Adrenal gland (tissue), 9 donors: ENCODE measurements at regions not wholly inside any gene's neighbourhood (a gene's known extent, or its start where the extent isn't known, plus 50 kb on each side); places are given as distances from the start of the nearest gene placed in this dataset.
A peak's percentile ranks its signal among the peaks of the same experiment; 100 is the strongest.

Experiments
- DNase-seq, 7 donors: peaks; one replicate each; pipeline ENCODE4 v3.0.0-alpha.2; 2019 to 2020
- H3K27ac ChIP-seq, 5 donors: fragments of 200-600 bp; sonication (generic) in 4 of 5; 1 replicate in 3 of 5; 2 replicates in 2 of 5; pipeline versions ENCODE4 v1.5.1 to v1.8.0; 2016 to 2020; ENCODE audit warnings: mild to moderate bottlenecking in 1 of 5
- H3K27me3 ChIP-seq: fragments of 200-600 bp; 2 replicates; pipeline ENCODE4 v1.8.0; 2021
- H3K36me3 ChIP-seq, 2 donors: fragments of 200-600 bp; replicated peaks in 1 of 2; 1 replicate in 1 of 2; 2 replicates in 1 of 2; pipeline versions ENCODE4 v1.5.1 to v1.8.0; 2018 to 2022
- H3K4me1 ChIP-seq, 2 donors: fragments of 200-600 bp; replicated peaks in 1 of 2; 1 replicate in 1 of 2; 2 replicates in 1 of 2; pipeline versions ENCODE4 v1.5.1 to v1.8.0; 2018 to 2021
- H3K4me3 ChIP-seq, 4 donors: fragments of 200-600 bp; sonication (generic) in 3 of 4; one replicate each; pipeline ENCODE4 v1.5.1; 2016 to 2018
- H3K9me3 ChIP-seq, 3 donors: fragments of 200-600 bp; sonication (generic) in 1 of 3; replicated peaks in 1 of 3; 1 replicate in 2 of 3; 2 replicates in 1 of 3; pipeline versions ENCODE4 v1.5.1 to v1.8.0; 2016 to 2021
- POLR2A ChIP-seq, 2 donors: fragments of 450-650 bp; IDR thresholded peaks; one replicate each; pipeline ENCODE4 v1.6.1; 2017; ENCODE audit warnings: antibody characterized with exemption in 2 of 2, mild to moderate bottlenecking in 2 of 2, moderate library complexity in 1 of 2
- WGBS, 4 donors: extraction: QIAGEN DNeasy Blood & Tissue Kit in 2 of 4; methylation state at CpG; one replicate each; pipeline versions ENCODE4 v1.1.5 to v1.1.7; 2013 to 2017; 5-methylcytosine and 5-hydroxymethylcytosine counted together
- intact Hi-C, 2 donors: fragments of 100-400 bp; cut with DNase I; formaldehyde crosslinking; loops; one replicate each; pipeline versions ENCODE4 v1.14.1 to v1.15.0; 2022 to 2023
- TF ChIP-seq, protein P1 (sequence below), 6 experiments: fragments of 450-650 bp in 4 of 6; fragments of 200-600 bp in 2 of 6; sonication (generic) in 1 of 6; IDR thresholded peaks; 1 replicate in 5 of 6; 2 replicates in 1 of 6; pipeline versions ENCODE4 v1.5.1 to v1.8.0; 2016 to 2021; ENCODE audit warnings: antibody characterized with exemption in 6 of 6, mild to moderate bottlenecking in 2 of 6, moderate library complexity in 1 of 6
- donor health status: healthy with polysubstance abuse.
- donor health status: Bipolar disorder and iron deficiency.
- donor health status: DM: yes; HTN: yes; CAD: no.
- donor health status: DM: no; HTN: no; CAD: no.
- donor health status: DM: no; HTN: no; CAD: no.

DNA sequence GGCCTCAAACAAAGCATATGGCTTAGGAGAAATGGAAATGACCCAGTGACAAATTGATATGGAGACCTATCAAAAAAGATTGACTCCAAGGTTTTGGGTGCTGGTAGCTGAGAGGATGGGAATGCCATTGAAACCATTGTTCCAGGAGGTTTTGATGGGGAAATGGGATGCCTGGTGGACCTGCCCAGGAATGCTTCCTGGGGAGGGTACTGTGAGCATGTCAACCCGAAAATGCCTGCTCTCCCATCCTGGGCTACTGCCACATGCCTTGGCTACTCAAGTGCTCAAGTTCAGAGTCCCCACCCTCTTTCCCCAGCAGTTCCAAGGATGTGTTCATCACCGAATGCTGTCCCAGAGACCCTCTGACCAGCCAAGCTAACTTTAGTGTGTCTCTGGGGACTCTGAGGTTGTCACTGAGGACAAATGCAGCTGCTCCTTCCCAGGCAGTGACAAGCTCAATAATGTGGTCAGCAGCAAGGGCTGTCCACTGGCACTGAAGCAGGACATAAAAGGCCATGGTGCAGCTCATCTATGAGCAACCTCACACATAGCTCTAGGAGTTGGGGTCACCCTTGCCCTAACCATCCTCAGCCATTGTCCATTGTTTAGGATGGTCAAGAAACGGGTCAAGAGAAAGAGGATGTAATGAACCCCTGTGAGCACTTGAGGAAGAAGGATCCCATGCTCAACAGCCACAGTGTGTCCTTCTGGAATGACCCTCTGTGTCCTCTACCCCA lies 83.7 kb downstream of the TRIM29 start:
- WGBS, 4 donors = 55 to 78% (median 74%) methylated on average over 1 to 3 of the region's 3 CpGs
- peaks cover 2% of the 10 kb centered on the region for H3K27me3 ChIP-seq
- intact Hi-C loops = no loop called here
- no peaks in the 10 kb centered on the region for H3K36me3 ChIP-seq
- TF ChIP-seq, protein P1, sequence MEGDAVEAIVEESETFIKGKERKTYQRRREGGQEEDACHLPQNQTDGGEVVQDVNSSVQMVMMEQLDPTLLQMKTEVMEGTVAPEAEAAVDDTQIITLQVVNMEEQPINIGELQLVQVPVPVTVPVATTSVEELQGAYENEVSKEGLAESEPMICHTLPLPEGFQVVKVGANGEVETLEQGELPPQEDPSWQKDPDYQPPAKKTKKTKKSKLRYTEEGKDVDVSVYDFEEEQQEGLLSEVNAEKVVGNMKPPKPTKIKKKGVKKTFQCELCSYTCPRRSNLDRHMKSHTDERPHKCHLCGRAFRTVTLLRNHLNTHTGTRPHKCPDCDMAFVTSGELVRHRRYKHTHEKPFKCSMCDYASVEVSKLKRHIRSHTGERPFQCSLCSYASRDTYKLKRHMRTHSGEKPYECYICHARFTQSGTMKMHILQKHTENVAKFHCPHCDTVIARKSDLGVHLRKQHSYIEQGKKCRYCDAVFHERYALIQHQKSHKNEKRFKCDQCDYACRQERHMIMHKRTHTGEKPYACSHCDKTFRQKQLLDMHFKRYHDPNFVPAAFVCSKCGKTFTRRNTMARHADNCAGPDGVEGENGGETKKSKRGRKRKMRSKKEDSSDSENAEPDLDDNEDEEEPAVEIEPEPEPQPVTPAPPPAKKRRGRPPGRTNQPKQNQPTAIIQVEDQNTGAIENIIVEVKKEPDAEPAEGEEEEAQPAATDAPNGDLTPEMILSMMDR (IDR thresholded peaks at IDR 0.05) = no peak
- no peak for TF ChIP-seq POLR2A (IDR thresholded peaks at IDR 0.05)
- no peak overlapping the region for H3K27ac ChIP-seq
- no peak overlapping the region for H3K4me3 ChIP-seq
- H3K9me3 ChIP-seq = no peaks in the 10 kb centered on the region
- no peaks in the 10 kb centered on the region for H3K4me1 ChIP-seq
- DNase-seq = peak in 1 of 7 donors; percentile 33

DNA sequence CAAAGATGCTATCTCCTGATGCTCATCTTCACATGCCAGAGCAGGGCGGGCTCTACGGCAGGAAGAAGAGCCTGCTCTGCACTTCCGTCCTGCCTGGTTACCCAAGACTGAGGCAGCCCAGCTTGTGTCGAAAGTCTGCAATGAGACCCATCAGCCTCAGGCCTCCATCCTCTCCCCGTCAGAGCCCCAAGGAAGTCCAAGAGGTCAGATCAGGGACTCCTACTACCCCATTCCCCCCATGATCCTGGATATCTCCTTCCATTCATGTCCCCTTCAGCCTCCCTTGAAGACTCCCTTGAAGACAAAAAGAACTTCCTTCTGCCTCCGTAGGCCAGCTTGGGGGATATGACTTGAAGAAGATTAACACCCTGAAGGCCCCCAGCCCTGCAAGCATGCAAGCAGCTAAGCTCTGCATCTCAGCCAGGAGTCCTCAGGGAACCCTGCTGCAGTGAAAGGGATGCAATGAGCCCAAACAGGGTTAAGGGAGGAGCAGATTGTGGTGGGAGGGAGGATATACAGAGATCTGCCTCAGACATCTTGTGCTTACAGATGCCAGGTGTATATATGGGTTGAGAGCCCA lies 85.6 kb downstream of the TRIM29 start:
- no peaks in the 10 kb centered on the region for H3K36me3 ChIP-seq
- no peak for DNase-seq
- H3K4me1 ChIP-seq = no peaks in the 10 kb centered on the region
- no peak overlapping the region for H3K4me3 ChIP-seq
- TF ChIP-seq POLR2A (IDR thresholded peaks at IDR 0.05) = no peak
- TF ChIP-seq, protein P1 (IDR thresholded peaks at IDR 0.05) = no peak
- intact Hi-C loops = no loop called here
- H3K27me3 ChIP-seq = no peaks in the 10 kb centered on the region
- peaks cover 0 to 8% (median 3%) of the 10 kb centered on the region in 3 donors for H3K9me3 ChIP-seq
- WGBS, 4 donors = 65 to 88% (median 84%) methylated on average over 5 to 6 of the region's 6 CpGs
- no peak overlapping the region for H3K27ac ChIP-seq

DNA sequence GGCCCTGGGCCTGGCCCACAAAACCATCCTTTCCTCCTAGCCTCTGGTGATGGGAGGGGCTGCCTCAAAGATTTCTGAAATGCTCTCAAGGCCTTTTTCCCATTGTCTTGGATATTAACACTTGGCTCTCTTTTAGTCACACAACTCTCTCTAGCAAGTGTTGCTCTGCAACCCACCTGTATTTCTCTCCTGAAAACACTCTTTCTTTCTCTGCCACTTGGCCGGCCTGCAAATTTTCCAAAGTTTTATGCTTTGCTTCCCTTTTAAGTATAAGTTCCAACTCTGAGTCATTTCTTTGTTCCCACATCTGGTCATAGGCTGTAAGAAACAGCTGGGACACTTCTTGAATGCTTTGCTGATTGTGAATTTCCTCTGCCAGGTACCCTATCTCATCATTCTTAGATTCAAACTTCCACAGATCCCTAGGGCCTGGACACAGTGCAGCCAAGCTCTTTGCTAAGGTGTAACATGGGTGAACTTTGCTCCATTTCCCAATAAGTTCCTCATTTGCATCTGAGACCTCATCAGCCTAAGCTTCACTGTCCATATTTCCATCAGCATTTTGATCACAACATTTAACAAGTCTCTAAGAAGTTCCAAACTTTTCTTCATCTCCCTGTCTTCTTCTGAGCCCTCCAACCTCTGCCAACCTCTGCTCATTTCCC lies 93.8 kb downstream of the TRIM29 start:
- no peak overlapping the region for H3K4me3 ChIP-seq
- WGBS, 4 donors = 83 to 96% (median 93%) methylated on average over 1 of the region's 1 CpG
- peaks cover 0 to 10% (median 9%) of the 10 kb centered on the region in 3 donors for H3K9me3 ChIP-seq
- no peaks in the 10 kb centered on the region for H3K4me1 ChIP-seq
- H3K36me3 ChIP-seq = no peaks in the 10 kb centered on the region
- TF ChIP-seq POLR2A (IDR thresholded peaks at IDR 0.05) = no peak
- TF ChIP-seq, protein P1 (IDR thresholded peaks at IDR 0.05) = no peak
- DNase-seq = no peak
- no peaks in the 10 kb centered on the region for H3K27me3 ChIP-seq
- H3K27ac ChIP-seq = no peak overlapping the region
- intact Hi-C loops = no loop called here

DNA sequence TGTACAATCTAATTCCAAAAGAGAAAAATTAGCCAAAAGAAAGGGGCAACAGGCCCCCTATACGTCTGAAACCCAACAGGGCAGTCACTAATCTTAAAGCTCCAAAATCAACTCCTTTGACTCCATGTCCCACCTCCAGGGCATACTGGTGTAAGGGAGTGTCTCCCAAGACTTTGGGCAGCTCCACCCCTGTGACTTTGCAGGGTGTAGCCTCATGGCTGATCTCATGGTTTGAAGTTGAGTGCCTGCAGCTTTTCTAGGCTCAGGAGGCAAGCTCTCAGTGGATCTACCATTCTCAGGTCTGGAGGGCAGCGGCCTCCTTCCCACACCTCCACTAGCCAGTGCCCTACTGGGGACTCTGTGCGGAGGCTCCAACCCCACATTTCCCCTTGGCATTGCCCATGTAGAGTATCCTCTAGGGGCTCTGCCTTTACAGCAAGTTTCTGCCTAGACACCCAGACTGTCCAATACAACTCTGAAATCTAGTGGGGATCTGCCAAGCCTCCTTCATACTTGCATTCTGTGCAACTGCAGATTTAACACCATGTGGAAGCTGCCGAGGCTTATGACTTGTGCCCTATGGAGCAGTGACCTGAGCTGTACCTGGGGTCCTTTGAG lies 94.5 kb downstream of the TRIM29 start:
- no peak for TF ChIP-seq POLR2A (IDR thresholded peaks at IDR 0.05)
- TF ChIP-seq, protein P1 (IDR thresholded peaks at IDR 0.05) = no peak
- Histone ChIP-seq H3K4me3 (no peak overlapping the region), H3K4me1 (no peaks in the 10 kb centered on the region), H3K9me3 (peaks cover 0 to 10% (median 9%) of the 10 kb centered on the region in 3 donors), H3K27me3 (no peaks in the 10 kb centered on the region), H3K27ac (no peak overlapping the region), H3K36me3 (no peaks in the 10 kb centered on the region)
- no peak for DNase-seq
- 76 to 90% (median 82%) methylated on average over 3 to 4 of the region's 4 CpGs for WGBS, 4 donors
- intact Hi-C loops = no loop called here
